ENCODE measurements at regions not wholly inside any gene's neighbourhood (a gene's known extent, or its start where the extent isn't known, plus 50 kb on each side); places are given as distances from the start of the nearest gene placed in this dataset.

- DNase-seq: no peak
Measured at GRCh38 chr1:36743286-36744005, 260.7 kb upstream of the CSF3R start.

- DNase-seq: no peak
Measured at GRCh38 chr1:36741066-36741465, 258.4 kb upstream of the CSF3R start.

DNA sequence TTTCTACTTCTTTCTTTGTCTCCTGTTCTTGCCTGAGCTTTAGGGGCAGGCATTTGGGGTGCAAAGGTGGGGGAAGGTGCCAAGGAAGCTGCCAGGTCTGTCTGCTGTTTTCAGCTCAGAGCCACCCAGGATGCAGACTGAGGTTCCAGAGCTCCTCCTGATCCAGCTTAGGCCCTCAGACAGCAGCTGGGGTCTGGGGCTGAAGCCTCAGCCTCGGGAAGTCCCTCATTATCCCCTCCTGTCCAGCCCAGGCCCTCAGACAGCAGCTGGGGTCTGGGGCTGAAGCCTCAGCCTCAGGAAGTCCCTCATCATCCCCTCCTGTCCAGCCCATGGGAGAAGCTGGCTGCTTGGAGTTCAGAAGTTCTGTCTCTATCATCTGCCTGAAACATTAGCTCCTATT, 257.7 kb upstream of the CSF3R start:
- no peak for DNase-seq

DNA sequence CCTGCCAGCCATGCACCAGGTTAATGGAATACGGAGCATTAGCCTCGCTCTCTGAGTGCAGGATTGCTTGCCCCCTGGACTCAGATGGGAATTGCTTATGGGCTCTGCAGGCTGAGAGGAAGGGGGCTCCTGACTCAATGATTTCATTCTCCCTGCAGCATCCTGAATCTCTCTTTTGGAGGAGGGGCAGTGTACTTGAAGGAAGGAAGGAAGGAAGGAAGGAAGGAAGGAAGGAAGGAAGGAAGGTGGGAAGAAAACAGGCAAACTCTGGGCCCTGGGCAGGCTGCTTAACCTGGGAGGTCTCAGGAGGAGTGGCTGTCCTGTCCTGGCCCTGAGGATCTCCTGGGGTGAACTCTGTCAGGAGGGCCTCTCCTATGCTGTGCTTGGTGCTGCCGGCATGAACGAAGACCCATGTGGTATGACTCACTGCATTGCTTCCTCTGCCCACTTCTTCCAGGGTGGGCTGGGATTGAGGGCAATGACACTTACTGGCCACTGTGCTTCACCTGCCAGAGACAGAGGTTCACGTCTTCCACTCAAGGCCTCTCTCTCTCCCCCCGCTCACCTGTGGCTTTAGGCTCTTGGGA, 257.1 kb upstream of the CSF3R start:
- DNase-seq: no peak

DNA sequence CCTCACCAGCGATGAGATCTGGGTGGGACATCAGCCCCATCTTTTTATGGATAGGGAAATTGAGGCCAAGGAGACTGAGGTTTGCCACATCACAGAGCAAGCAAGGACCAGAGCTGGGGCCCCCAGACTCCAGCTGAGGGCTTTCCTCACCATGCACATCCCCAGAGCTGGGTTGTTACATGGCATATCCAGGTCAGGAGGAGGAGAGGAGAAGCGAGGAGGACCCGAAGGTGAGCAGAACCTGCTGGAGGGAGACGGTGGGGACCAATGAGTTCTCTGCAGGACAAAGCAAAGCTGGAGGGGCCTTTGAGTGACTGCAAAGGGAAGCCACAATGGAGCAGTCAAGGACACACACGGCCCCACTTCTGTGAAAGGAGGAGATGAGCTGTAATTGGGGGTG, 255.5 kb upstream of the CSF3R start:
- DNase-seq: no peak

- no peak for DNase-seq
Measured at GRCh38 chr1:36737767-36738166, 255.1 kb upstream of the CSF3R start.

DNA sequence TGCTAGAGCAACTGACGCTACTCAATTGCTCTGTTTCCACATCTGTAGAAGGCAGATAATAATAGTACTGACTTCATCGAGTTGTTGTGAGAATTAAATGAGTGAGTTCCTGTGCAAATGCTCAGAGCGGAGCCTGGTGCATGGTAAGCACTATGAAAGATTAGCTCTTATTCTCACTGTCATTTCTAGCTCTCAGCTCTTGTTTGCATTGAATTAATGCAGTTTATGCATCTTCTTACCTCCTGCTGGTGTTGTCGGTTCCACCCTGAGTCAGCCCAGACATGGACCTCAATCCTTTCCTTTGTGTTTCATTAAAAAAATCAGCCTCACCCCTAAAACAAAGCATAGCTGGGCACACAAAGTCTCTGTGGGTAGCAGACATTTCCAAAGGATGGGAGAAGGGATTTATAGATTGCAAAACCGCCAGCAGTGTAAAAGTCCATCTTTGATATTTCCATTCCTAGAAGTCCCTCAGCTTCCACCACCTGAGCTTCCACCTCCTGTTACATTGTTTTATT, 254.4 kb upstream of the CSF3R start:
- DNase-seq: no peak

DNA sequence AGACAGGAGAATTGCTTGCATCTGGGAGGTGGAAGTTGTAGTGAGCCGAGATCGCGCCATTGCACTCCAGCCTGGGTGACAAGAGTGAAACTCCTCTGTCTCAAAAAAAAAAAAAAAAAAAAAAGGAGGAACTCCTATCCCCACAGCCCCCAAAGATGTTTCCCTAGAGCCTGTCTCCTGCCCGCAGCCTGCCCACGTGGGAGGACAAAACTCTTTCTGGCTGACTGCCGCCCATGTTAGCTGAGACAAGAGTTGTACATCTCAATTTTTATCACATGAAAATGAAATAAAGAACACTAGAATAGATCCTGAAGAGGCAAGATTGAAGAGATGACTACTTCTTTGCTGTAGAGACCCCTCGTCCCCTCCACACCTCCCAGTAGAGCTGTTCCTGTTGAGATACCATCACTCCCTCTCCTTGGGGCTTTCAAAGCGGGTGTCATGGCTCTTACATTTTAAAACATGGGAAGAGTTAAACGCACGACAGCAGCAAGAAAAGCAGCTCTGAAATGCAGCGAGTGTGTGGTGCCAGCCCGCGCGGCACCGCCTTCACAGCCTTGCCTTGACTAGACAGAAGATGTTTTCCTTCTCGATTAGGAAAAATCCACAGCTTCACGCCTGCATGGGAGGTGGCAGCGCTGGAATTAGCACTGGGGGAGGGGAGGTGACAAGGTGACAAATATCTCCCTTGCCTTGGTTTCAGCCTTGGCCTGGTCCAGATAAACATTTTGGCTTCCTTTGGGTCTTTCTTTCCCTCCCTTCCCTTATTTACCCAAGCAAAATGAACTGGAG, 253.4 kb upstream of the CSF3R start:
- DNase-seq: no peak

DNA sequence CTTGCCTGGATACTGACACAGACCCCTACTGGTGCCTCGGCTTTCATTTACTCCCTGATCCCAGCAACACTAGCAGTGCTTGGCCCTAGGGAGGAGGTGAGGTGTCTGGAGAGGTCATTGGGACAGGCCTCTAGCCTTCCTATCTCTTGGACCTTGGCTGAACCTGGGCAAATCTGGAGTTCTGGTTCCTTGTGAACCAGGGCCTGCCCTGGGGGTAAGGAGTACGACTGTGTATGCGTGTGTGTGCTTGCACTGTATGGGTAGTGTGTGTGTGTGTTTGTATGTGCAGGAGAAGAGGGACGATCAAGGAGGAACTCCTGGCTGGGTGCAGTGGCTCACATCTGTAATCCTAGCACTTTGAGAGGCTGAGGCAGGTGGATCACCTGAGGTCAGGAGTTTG, 252.7 kb upstream of the CSF3R start:
- no peak for DNase-seq

DNA sequence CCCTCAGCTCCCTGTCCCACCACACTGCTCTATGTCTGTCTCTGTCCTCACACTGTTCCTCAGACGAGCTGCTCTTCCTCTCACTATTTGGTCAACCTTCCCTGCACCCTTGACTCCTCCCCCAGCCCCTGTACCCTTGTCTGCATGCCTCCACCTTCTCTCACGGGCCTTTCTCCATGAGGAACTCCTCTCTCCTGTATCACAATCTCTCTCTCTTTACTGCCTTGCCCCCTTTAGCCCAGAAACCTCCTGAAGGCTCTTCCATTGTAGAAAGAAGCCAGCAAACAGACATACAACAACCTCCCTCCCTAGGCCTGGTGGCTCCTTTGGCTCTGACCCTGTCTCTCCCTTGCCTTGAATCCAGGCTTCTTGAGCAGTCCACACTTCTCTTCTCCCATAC, 251.6 kb upstream of the CSF3R start:
- no peak for DNase-seq

DNA sequence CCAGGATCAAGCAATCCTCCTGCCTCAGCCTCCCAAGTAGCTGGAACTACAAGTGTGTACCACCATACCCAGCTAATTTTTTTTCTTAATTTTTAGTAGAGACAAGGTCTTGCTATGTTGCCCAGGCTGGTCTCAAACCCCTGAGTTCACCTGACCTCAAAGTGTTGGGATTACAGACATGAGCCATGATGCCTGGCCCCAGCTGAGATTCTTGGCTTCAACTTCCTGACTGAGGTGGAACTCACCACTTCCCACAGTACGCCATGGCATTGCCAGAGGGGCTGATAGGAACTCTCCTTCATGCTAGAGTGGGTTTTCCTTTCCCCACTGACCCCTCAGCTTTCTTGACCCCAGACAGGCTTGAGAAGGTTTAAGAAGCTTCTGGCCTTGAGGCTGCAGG, 251.0 kb upstream of the CSF3R start:
- DNase-seq: no peak

DNA sequence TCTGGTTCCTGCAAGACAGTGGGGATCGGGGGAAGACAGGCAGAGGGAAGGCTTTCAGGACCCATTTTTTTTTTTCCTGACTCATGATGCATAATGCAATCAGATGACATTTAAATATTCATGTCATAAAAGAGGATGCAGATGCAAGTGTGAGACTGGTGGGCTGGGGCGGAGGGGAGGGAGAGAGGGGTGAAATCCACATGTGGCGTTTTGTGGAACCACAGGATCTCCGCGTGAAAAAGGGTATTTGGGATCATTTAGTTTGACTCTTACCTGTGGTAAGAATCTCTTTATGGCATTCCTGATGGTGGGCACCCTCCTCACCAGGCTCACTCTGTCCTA, 249.3 kb upstream of the CSF3R start:
- DNase-seq: no peak

DNA sequence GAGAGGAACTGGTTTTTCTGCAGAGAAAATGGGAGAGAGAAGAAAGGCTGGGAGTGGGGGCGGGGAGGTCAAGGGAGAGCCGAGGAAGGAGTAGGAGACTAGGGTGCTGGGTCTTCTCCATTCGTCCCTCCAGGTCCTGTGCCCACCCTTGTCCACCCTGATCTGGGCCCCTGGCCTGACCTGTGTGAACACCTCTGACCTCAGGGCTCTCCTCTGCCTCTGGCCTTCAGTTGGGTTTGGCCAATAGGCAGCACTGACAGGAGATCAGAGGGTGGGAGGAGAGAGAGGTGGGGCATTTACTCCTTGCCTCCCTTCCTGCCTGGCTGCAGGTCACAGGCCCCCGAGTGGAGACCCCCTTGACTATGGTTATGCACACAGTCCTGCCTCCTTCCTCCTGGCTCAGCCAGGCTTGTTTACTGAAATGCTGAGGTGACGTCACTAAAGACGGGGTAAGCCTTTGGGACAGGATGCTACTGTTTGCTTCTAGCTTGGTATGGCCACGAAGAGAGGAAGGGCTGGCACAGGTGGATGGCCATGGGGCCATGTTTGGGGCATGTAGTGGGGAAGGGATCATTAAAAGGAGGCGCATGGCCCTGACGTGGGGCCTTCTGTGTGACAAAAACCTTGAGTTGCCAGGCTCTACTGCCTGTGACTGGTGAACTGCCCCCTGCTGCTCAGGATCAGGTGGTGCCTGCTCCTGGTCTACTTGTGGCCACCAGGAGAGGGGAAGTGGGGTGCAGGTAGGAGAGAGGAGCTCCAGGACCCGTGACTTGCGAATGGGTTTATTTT, 248.7 kb upstream of the CSF3R start:
- DNase-seq: no peak

- no peak for DNase-seq
Measured at GRCh38 chr1:36730599-36730998, 247.9 kb upstream of the CSF3R start.

GRCh38 chr1:36729716-36730510, 247.2 kb upstream of the CSF3R start:
- DNase-seq: no peak

GRCh38 chr1:36729289-36729688, 246.6 kb upstream of the CSF3R start:
- DNase-seq: no peak

- no peak for DNase-seq
Measured at GRCh38 chr1:36728846-36729245, 246.1 kb upstream of the CSF3R start.

- DNase-seq: no peak
Measured at GRCh38 chr1:36728051-36728450, 245.3 kb upstream of the CSF3R start.

- no peak for DNase-seq
Measured at GRCh38 chr1:36725151-36725550, 242.4 kb upstream of the CSF3R start.

- DNase-seq: no peak
Measured at GRCh38 chr1:36723813-36724212, 241.1 kb upstream of the CSF3R start.

GRCh38 chr1:36722871-36723270, 240.2 kb upstream of the CSF3R start:
- DNase-seq: no peak

DNA sequence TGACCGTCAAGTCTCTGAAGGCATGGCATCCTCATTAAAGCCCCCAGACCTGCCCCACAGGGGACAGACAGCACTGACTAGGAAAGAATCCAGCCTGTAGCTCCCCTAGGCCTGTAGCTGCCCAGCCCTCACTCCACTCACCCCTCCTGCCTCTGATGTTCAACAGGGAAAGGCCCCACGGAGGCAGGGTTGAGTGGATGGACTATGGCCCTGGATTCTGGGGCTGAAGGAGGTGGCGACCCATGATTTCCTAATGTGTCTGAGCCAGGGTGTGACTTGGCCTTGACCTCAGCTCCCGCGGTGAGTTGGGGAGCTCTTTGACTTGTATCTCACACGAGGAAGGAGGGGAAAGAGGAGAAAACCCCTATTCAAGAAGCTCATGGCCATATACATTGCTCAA, 238.5 kb upstream of the CSF3R start:
- no peak for DNase-seq

All from activated T-cell treated with anti-CD3 and anti-CD28 coated beads for 4 hours (primary cell).